SK-N-SH treated with all-trans-retinoic acid at 6 μM for 48 hours (cell line): ENCODE measurements at regions not wholly inside any gene's neighbourhood (a gene's known extent, or its start where the extent isn't known, plus 50 kb on each side); places are given as distances from the start of the nearest gene placed in this dataset.

Experiments used
- ARNTL ChIP-seq: fragments of 450-650 bp; formaldehyde crosslinking; IDR thresholded peaks from 2 replicates; pipeline ENCODE4 v1.5.0; 2020; ENCODE audit warnings: low read depth, mild to moderate bottlenecking, moderate library complexity, borderline replicate concordance
- BACH2 ChIP-seq: fragments of 250-450 bp; sonication (Bioruptor Pico); IDR thresholded peaks from 2 replicates; pipeline ENCODE4 v1.9.0; 2021; ENCODE audit warnings: mild to moderate bottlenecking, borderline replicate concordance
- CSDC2 ChIP-seq: fragments of 250-450 bp; sonication (Bioruptor Pico); IDR thresholded peaks from 2 replicates; pipeline ENCODE4 v1.5.0; 2020; ENCODE audit warnings: mild to moderate bottlenecking, moderate library complexity
- CSRNP3 ChIP-seq: fragments of 250-450 bp; sonication (Bioruptor Pico); IDR thresholded peaks from 2 replicates; pipeline ENCODE4 v1.5.1; 2021; ENCODE audit warnings: mild to moderate bottlenecking, moderate library complexity
- OSR1 ChIP-seq: fragments of 250-450 bp; sonication (Bioruptor Pico); IDR thresholded peaks from 2 replicates; pipeline ENCODE4 v1.8.0; 2022; ENCODE audit warnings: moderate library complexity, mild to moderate bottlenecking, inconsistent platforms
- PPARA ChIP-seq: fragments of 250-450 bp; sonication (Bioruptor Pico); IDR thresholded peaks from 2 replicates; pipeline ENCODE4 v1.5.0; 2020; ENCODE audit warnings: mild to moderate bottlenecking, borderline replicate concordance
- RARB ChIP-seq: fragments of 250-450 bp; sonication (Bioruptor Pico); IDR thresholded peaks from 2 replicates; pipeline ENCODE4 v1.8.0; 2021; ENCODE audit warnings: mild to moderate bottlenecking, moderate library complexity
- TOX ChIP-seq: fragments of 250-450 bp; sonication (Bioruptor Pico); IDR thresholded peaks from 2 replicates; pipeline ENCODE4 v1.8.0; 2021; ENCODE audit warnings: mild to moderate bottlenecking, moderate library complexity, borderline replicate concordance
- ZFP3 ChIP-seq: fragments of 250-450 bp; sonication (Bioruptor Pico); IDR thresholded peaks from 2 replicates; pipeline ENCODE4 v1.5.0; 2020; ENCODE audit warnings: mild to moderate bottlenecking, moderate library complexity
- ZFP30 ChIP-seq: fragments of 450-650 bp; formaldehyde crosslinking; IDR thresholded peaks from 2 replicates; pipeline ENCODE4 v1.5.0; 2022; ENCODE audit warnings: mild to moderate bottlenecking, moderate library complexity
- ZNF70 ChIP-seq: fragments of 450-650 bp; formaldehyde crosslinking; IDR thresholded peaks from 2 replicates; pipeline ENCODE4 v1.5.0; 2020; ENCODE audit warnings: mild to moderate bottlenecking, moderate library complexity
- TF ChIP-seq, protein P1 (sequence below): fragments of 250-450 bp; sonication (Bioruptor Pico); IDR thresholded peaks from 2 replicates; pipeline ENCODE4 v1.8.0; 2020; ENCODE audit warnings: mild to moderate bottlenecking, moderate library complexity, borderline replicate concordance
- TF ChIP-seq, protein P2 (sequence below): fragments of 250-450 bp; sonication (Bioruptor Pico); IDR thresholded peaks from 2 replicates; pipeline ENCODE4 v1.5.1; 2020; ENCODE audit warnings: low read depth, mild to moderate bottlenecking, moderate library complexity

- TF ChIP-seq ZFP30 (CRISPR knock-in tag) (no peak), ARNTL (no peak), OSR1 (CRISPR knock-in tag) (no peak), CSRNP3 (CRISPR knock-in tag) (no peak), ZNF70 (no peak), RARB (CRISPR knock-in tag) (no peak), TOX (CRISPR knock-in tag) (no peak), ZFP3 (CRISPR knock-in tag) (no peak), CSDC2 (CRISPR knock-in tag) (no peak), PPARA (no peak), BACH2 (CRISPR knock-in tag) (no peak)
- TF ChIP-seq, protein P1, sequence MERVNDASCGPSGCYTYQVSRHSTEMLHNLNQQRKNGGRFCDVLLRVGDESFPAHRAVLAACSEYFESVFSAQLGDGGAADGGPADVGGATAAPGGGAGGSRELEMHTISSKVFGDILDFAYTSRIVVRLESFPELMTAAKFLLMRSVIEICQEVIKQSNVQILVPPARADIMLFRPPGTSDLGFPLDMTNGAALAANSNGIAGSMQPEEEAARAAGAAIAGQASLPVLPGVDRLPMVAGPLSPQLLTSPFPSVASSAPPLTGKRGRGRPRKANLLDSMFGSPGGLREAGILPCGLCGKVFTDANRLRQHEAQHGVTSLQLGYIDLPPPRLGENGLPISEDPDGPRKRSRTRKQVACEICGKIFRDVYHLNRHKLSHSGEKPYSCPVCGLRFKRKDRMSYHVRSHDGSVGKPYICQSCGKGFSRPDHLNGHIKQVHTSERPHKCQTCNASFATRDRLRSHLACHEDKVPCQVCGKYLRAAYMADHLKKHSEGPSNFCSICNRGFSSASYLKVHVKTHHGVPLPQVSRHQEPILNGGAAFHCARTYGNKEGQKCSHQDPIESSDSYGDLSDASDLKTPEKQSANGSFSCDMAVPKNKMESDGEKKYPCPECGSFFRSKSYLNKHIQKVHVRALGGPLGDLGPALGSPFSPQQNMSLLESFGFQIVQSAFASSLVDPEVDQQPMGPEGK (CRISPR knock-in tag) = no peak
- TF ChIP-seq, protein P2, sequence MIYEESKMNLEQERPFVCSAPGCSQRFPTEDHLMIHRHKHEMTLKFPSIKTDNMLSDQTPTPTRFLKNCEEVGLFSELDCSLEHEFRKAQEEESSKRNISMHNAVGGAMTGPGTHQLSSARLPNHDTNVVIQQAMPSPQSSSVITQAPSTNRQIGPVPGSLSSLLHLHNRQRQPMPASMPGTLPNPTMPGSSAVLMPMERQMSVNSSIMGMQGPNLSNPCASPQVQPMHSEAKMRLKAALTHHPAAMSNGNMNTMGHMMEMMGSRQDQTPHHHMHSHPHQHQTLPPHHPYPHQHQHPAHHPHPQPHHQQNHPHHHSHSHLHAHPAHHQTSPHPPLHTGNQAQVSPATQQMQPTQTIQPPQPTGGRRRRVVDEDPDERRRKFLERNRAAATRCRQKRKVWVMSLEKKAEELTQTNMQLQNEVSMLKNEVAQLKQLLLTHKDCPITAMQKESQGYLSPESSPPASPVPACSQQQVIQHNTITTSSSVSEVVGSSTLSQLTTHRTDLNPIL (CRISPR knock-in tag) = no peak
Measured at GRCh38 chr21:17911628-17912027, 92.5 kb upstream of the C21orf91 start.
